Heart right ventricle (tissue), 16 donors: ENCODE measurements at regions not wholly inside any gene's neighbourhood (a gene's known extent, or its start where the extent isn't known, plus 50 kb on each side); places are given as distances from the start of the nearest gene placed in this dataset.
A peak's percentile ranks its signal among the peaks of the same experiment; 100 is the strongest.

Source experiments
- ATAC-seq, 8 donors: fragments of 200-7000 bp; cut with Tn5 transposase; one replicate each; pipeline ENCODE4 v1.9.1; 2020; ENCODE audit warnings: mild to moderate bottlenecking in 8 of 8, moderate library complexity in 8 of 8, moderate number of reproducible peaks in 1 of 8
- DNase-seq, 2 donors: peaks; one replicate each; pipeline ENCODE4 v3.0.0-alpha.2; 2020
- H3K27ac ChIP-seq, 10 donors: fragments of 200-600 bp; sonication (generic) in 2 of 10; one replicate each; pipeline versions ENCODE4 v1.5.0 to v1.8.0; 2020 to 2022; ENCODE audit warnings: mild to moderate bottlenecking in 3 of 10
- H3K27me3 ChIP-seq, 7 donors: fragments of 200-600 bp; one replicate each; pipeline ENCODE4 v1.8.0; 2021 to 2022; ENCODE audit warnings: mild to moderate bottlenecking in 2 of 7
- H3K36me3 ChIP-seq, 9 donors: fragments of 200-600 bp; sonication (generic) in 1 of 9; one replicate each; pipeline versions ENCODE4 v1.5.0 to v1.8.0; 2020 to 2022; ENCODE audit warnings: mild to moderate bottlenecking in 2 of 9
- H3K4me1 ChIP-seq, 9 donors: fragments of 200-600 bp; sonication (generic) in 1 of 9; one replicate each; pipeline versions ENCODE4 v1.5.0 to v1.8.0; 2020 to 2022; ENCODE audit warnings: mild to moderate bottlenecking in 4 of 9
- H3K4me3 ChIP-seq, 10 donors: fragments of 200-600 bp; sonication (generic) in 2 of 10; one replicate each; pipeline versions ENCODE4 v1.5.0 to v1.8.0; 2020 to 2022; ENCODE audit warnings: mild to moderate bottlenecking in 7 of 10, moderate library complexity in 2 of 10
- H3K9me3 ChIP-seq, 11 donors: fragments of 200-600 bp in 10 of 11; sonication (generic) in 2 of 11; one replicate each; pipeline versions ENCODE4 v1.5.0 to v1.8.0; 2013 to 2022; ENCODE audit warnings: mild to moderate bottlenecking in 2 of 11, control low read depth in 1 of 11, moderate library complexity in 1 of 11
- CTCF ChIP-seq, 9 donors: fragments of 200-600 bp; sonication (generic) in 2 of 9; IDR thresholded peaks; one replicate each; pipeline versions ENCODE4 v1.5.0 to v1.8.0; 2021 to 2022; ENCODE audit warnings: antibody characterized with exemption in 9 of 9, mild to moderate bottlenecking in 5 of 9, moderate library complexity in 1 of 9
- WGBS, 2 donors: extraction: QIAGEN DNeasy Blood & Tissue Kit; methylation state at CpG; one replicate each; pipeline ENCODE4 v1.1.7; 2013; ENCODE audit warnings: inconsistent platforms in 1 of 2; 5-methylcytosine and 5-hydroxymethylcytosine counted together
- intact Hi-C, 10 donors: fragments of 100-400 bp; cut with DNase I; formaldehyde crosslinking; loops; one replicate each; pipeline versions ENCODE4 v1.11.1 to v1.14.2; 2022
- donor health status: Arrhythmogenic right ventricular cardiomyopathy.
- donor health status: ischemic (EF 13 %, LVEDD 7.1; RV severe dilation, severe dysfunction).
- donor health status: healthy with polysubstance abuse.
- donor health status: DM: no; HTN: yes; CAD: no.
- donor health status: DM: no; HTN: no; CAD: no.
- donor health status: ischemic (EF 25% LVEDD 6.9; RV normal size, moderate dysfunction).
- donor health status: ischemic (EF 25% LVEDD 5.7; RV mildly dilated, moderate dysfunction).
- donor health status: healthy.
- donor health status: DM: yes; HTN: yes; CAD: no.
- donor health status: Ischemic cardiomyopathy.
- donor health status: ischemic (EF 35%, LVEDD 5.7; RV mildly dilated, moderate dysfunction).
- donor health status: nonischemic (EF 11% LVEDD 7.7; RV severe dilation, severe dysfunction).
- donor health status: DM: yes; HTN: yes; CAD: no.
- donor health status: PGD.
- donor health status: ischemic (EF 29% LVEDD 5.4; RV normal size, mild dysfunction).
- donor health status: nonischemic (EF 23%, LVEDD 6.1; RV moderate dilation, normal function).

GRCh38 chr16:87058728-87059250 lies 258.4 kb downstream of the C16orf95 start:
- intact Hi-C loops, result loop anchor here in 5 of 10 donors (2.0 to 10.0 kb wide), 6 partner anchors 124 to 494 kb away; no protein-coding TSS in a partner anchor
- Histone ChIP-seq H3K4me3 (no peak overlapping the region), H3K27me3 (peaks cover 0 to 17% (median 6%) of the 10 kb centered on the region in 7 donors), H3K36me3 (no peaks in the 10 kb centered on the region), H3K4me1 (peaks cover 0 to 16% (median 2%) of the 10 kb centered on the region in 9 donors), H3K27ac (no peak overlapping the region), H3K9me3 (peaks cover 0 to 10% (median 0%) of the 10 kb centered on the region in 11 donors)
- no peak for DNase-seq
- WGBS, 2 donors, result 94 to 96% methylated on average over 17 of the region's 17 CpGs
- ATAC-seq, result no peak
- no peak for TF ChIP-seq CTCF (IDR thresholded peaks at IDR 0.05)

GRCh38 chr16:87060034-87060986 lies 256.9 kb downstream of the C16orf95 start:
- intact Hi-C loops, result loop anchor here in 8 of 10 donors (2.0 to 10.0 kb wide), 5 partner anchors 214 to 496 kb away; partner anchors contain the start of genes FOXC2 (in 1 of the 8) and FOXL1 (in 1 of the 8)
- H3K4me3 ChIP-seq, result peak overlapping the region in 2 of 10 donors; percentile 11 to 19
- H3K9me3 ChIP-seq, result no peaks in the 10 kb centered on the region
- DNase-seq (peak in 1 of 2 donors; percentile 18), ATAC-seq (peak in 5 of 8 donors; percentile 35 to 54 (median 41))
- H3K27me3 ChIP-seq, result peaks cover 0 to 28% (median 10%) of the 10 kb centered on the region in 7 donors
- peaks cover 0 to 16% (median 2%) of the 10 kb centered on the region in 9 donors for H3K4me1 ChIP-seq
- H3K27ac ChIP-seq, result peak overlapping the region in 3 of 10 donors; percentile 7 to 49 (median 19)
- peak in 4 of 9 donors; percentile 10 to 27 (median 18) for TF ChIP-seq CTCF (IDR thresholded peaks at IDR 0.05)
- 64 to 66% methylated on average over 16 of the region's 16 CpGs for WGBS, 2 donors
- H3K36me3 ChIP-seq, result no peaks in the 10 kb centered on the region

GRCh38 chr16:87061243-87061920 lies 255.8 kb downstream of the C16orf95 start:
- Histone ChIP-seq H3K27ac (no peak overlapping the region), H3K27me3 (peaks cover 0 to 33% (median 17%) of the 10 kb centered on the region in 7 donors), H3K4me1 (peaks cover 0 to 16% (median 2%) of the 10 kb centered on the region in 9 donors), H3K36me3 (no peaks in the 10 kb centered on the region), H3K4me3 (no peak overlapping the region), H3K9me3 (no peaks in the 10 kb centered on the region)
- 66 to 75% methylated on average over 5 of the region's 5 CpGs for WGBS, 2 donors
- TF ChIP-seq CTCF (IDR thresholded peaks at IDR 0.05), result no peak
- ATAC-seq (no peak), DNase-seq (no peak)
- intact Hi-C loops, result loop anchor here in 8 of 10 donors (2.0 to 10.0 kb wide), 5 partner anchors 213 to 497 kb away; partner anchors contain the start of genes FOXC2 (in 1 of the 8) and FOXL1 (in 1 of the 8)
